GM23248 (cell line): ENCODE measurements at regions not wholly inside any gene's neighbourhood (a gene's known extent, or its start where the extent isn't known, plus 50 kb on each side); places are given as distances from the start of the nearest gene placed in this dataset.

Experiments
- EZH2 ChIP-seq: fragments of 200-600 bp; sonication (generic); IDR thresholded peaks from 2 replicates; pipeline ENCODE4 v1.6.1; 2018; ENCODE audit warnings: antibody characterized with exemption, mild to moderate bottlenecking; ENCODE audit not compliant: insufficient read depth, poor library complexity, severe bottlenecking
- EZH2phosphoT487 ChIP-seq: fragments of 200-600 bp; sonication (generic); IDR thresholded peaks from 2 replicates; pipeline ENCODE4 v1.6.1; 2018; ENCODE audit warnings: antibody characterized with exemption, moderate library complexity, mild to moderate bottlenecking, low read depth; ENCODE audit not compliant: insufficient read depth

- no peak for TF ChIP-seq EZH2phosphoT487
- TF ChIP-seq EZH2 = no peak
These were observed 315.6 kb downstream of the ZSWIM6 start for GRCh38 chr5:61647672-61648071.
